ENCODE measurements at regions not wholly inside any gene's neighbourhood (a gene's known extent, or its start where the extent isn't known, plus 50 kb on each side); places are given as distances from the start of the nearest gene placed in this dataset.

DNA sequence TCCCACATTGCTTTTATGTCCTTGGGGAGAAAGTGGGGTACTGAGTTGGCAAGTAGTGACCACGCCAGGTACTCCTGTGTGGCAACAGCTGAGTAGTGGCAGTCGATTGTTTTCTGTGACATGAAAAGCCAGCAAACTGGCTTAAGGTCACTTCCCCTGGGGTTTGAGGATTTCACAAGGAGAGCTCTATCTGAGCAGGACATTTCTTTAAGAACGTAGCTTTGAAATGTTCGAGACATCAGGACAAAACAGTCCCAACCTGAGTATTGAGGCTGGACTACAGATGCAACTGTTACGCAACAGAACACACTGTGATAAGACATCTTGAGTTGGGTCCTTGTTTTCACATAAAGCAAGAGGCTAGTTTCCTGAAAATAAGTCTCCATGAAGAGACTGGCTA is 146.7 kb upstream of the KLF14 start:
- TF ChIP-seq POLR2A (IDR thresholded peaks at IDR 0.05), result no peak
- TF ChIP-seq, protein P1, sequence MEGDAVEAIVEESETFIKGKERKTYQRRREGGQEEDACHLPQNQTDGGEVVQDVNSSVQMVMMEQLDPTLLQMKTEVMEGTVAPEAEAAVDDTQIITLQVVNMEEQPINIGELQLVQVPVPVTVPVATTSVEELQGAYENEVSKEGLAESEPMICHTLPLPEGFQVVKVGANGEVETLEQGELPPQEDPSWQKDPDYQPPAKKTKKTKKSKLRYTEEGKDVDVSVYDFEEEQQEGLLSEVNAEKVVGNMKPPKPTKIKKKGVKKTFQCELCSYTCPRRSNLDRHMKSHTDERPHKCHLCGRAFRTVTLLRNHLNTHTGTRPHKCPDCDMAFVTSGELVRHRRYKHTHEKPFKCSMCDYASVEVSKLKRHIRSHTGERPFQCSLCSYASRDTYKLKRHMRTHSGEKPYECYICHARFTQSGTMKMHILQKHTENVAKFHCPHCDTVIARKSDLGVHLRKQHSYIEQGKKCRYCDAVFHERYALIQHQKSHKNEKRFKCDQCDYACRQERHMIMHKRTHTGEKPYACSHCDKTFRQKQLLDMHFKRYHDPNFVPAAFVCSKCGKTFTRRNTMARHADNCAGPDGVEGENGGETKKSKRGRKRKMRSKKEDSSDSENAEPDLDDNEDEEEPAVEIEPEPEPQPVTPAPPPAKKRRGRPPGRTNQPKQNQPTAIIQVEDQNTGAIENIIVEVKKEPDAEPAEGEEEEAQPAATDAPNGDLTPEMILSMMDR (IDR thresholded peaks at IDR 0.05), result no peak
